ENCODE measurements at regions not wholly inside any gene's neighbourhood (a gene's known extent, or its start where the extent isn't known, plus 50 kb on each side); places are given as distances from the start of the nearest gene placed in this dataset.

DNA sequence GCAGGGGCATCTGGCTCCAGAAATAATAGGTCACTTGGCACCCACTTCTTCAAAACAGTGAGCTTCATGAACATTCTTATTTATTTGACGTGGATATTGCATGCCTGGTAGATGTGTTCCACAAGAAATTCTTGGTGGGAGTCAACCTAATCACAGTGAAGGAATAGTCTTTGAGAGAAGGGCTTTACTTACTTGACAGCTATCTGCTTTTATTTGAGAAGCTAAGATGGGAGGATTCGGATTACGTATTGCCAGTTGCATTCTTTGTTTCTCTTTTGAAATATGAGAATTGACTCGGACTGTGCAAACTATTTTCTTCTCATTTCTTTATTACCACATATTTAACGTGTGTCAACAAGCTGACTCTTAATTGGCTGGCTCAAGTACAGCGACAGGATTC is 117.2 kb downstream of the FASLG start:
- TF ChIP-seq CHD2 (IDR thresholded peaks at IDR 0.05; ENCODE audit: low read length, partially characterized antibody) (no peak), POLR2AphosphoS5 (IDR thresholded peaks at IDR 0.05; ENCODE audit: low read depth, low read length) (no peak), MXI1 (IDR thresholded peaks at IDR 0.05; ENCODE audit: low read depth, low read length) (no peak), YY1 (IDR thresholded peaks at IDR 0.05; ENCODE audit: low read depth) (no peak)
- TF ChIP-seq, protein P1, sequence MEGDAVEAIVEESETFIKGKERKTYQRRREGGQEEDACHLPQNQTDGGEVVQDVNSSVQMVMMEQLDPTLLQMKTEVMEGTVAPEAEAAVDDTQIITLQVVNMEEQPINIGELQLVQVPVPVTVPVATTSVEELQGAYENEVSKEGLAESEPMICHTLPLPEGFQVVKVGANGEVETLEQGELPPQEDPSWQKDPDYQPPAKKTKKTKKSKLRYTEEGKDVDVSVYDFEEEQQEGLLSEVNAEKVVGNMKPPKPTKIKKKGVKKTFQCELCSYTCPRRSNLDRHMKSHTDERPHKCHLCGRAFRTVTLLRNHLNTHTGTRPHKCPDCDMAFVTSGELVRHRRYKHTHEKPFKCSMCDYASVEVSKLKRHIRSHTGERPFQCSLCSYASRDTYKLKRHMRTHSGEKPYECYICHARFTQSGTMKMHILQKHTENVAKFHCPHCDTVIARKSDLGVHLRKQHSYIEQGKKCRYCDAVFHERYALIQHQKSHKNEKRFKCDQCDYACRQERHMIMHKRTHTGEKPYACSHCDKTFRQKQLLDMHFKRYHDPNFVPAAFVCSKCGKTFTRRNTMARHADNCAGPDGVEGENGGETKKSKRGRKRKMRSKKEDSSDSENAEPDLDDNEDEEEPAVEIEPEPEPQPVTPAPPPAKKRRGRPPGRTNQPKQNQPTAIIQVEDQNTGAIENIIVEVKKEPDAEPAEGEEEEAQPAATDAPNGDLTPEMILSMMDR (IDR thresholded peaks at IDR 0.05) = no peak
- TF ChIP-seq, protein P2, sequence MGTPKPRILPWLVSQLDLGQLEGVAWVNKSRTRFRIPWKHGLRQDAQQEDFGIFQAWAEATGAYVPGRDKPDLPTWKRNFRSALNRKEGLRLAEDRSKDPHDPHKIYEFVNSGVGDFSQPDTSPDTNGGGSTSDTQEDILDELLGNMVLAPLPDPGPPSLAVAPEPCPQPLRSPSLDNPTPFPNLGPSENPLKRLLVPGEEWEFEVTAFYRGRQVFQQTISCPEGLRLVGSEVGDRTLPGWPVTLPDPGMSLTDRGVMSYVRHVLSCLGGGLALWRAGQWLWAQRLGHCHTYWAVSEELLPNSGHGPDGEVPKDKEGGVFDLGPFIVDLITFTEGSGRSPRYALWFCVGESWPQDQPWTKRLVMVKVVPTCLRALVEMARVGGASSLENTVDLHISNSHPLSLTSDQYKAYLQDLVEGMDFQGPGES (IDR thresholded peaks at IDR 0.05; ENCODE audit: low read depth, low read length) = no peak
- TF ChIP-seq, protein P3, sequence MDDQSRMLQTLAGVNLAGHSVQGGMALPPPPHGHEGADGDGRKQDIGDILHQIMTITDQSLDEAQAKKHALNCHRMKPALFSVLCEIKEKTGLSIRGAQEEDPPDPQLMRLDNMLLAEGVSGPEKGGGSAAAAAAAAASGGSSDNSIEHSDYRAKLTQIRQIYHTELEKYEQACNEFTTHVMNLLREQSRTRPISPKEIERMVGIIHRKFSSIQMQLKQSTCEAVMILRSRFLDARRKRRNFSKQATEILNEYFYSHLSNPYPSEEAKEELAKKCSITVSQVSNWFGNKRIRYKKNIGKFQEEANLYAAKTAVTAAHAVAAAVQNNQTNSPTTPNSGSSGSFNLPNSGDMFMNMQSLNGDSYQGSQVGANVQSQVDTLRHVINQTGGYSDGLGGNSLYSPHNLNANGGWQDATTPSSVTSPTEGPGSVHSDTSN (IDR thresholded peaks at IDR 0.05) = no peak

Measured in SK-N-SH (cell line).